Right atrium auricular region (tissue), 2 donors: ENCODE measurements at regions not wholly inside any gene's neighbourhood (a gene's known extent, or its start where the extent isn't known, plus 50 kb on each side); places are given as distances from the start of the nearest gene placed in this dataset.
"Not testable (repeated sequence)": the region's sequence is repeated elsewhere in the genome, so short reads cannot be mapped to it uniquely, and the experiment has no call there.

Source experiments
- DNase-seq: peaks from one replicate; pipeline ENCODE4 v3.0.0-alpha.2; 2019; ENCODE audit warnings: low spot score
- H3K27ac ChIP-seq, 2 donors: fragments of 200-600 bp; sonication (generic); 1 replicate in 1 of 2; 2 replicates in 1 of 2; pipeline ENCODE4 v1.5.1; 2016 to 2019
- H3K27me3 ChIP-seq, 2 donors: fragments of 200-600 bp; sonication (generic); one replicate each; pipeline versions ENCODE4 v1.5.1 to v1.6.0; 2017 to 2019
- H3K36me3 ChIP-seq: fragments of 200-600 bp; sonication (generic); one replicate; pipeline ENCODE4 v1.5.1; 2016
- H3K4me1 ChIP-seq, 2 donors: fragments of 200-600 bp; sonication (generic); one replicate each; pipeline versions ENCODE4 v1.5.1 to v1.6.0; 2017 to 2019
- H3K4me3 ChIP-seq, 2 donors: fragments of 200-600 bp; sonication (generic); 1 replicate in 1 of 2; 2 replicates in 1 of 2; pipeline ENCODE4 v1.5.1; 2017 to 2019; ENCODE audit warnings: mild to moderate bottlenecking in 1 of 2, moderate library complexity in 1 of 2
- H3K9me3 ChIP-seq, 2 donors: fragments of 200-600 bp; sonication (generic); one replicate each; pipeline ENCODE4 v1.5.1; 2019
- TF ChIP-seq, protein P1 (sequence below), 2 donors: fragments of 200-600 bp; sonication (generic); IDR thresholded peaks; one replicate each; pipeline ENCODE4 v1.5.1; 2019; ENCODE audit warnings: antibody characterized with exemption in 2 of 2

DNA sequence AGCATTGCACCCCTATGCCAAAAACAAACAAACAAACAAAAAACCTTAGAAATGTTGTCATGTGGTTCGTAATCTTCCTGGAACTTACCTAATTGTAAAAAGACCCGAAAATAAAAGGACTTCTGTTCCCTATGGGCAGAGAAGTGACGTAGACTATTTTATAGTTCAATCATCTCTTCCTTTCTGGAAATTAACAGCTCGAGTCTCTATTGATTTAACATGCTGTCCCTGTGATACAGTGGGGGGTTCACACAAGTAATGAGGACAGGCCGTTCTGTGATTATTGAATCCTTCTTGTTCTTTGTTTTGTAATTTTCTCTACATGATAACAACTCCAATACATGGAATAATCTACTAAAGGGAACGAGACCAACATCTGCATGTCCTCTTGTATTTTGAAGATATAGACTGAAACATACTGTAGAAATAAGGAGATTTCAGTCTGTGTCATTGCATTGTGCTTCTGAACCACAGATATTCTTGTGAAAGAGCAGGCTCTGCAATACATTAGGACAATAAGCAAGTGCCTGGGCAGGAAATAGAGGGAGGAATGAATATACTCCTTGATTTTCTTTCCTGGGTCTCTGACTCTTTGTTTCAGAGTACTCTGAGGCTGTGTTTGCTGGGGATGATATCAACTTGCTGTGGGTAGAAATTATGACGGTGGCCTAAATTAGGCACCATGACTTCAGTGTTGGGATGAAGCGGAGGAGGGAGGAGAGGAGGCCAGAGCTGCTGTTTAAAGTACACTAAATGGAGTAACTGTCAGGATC, 65.7 kb upstream of the PPM1B start:
- Histone ChIP-seq H3K27ac (no peak overlapping the region), H3K4me1 (peaks cover 0 to 10% of the 10 kb centered on the region in 2 donors), H3K36me3 (no peaks in the 10 kb centered on the region), H3K27me3 (no peaks in the 10 kb centered on the region), H3K9me3 (no peaks in the 10 kb centered on the region), H3K4me3 (no peak overlapping the region)
- no peak for DNase-seq
- TF ChIP-seq, protein P1, sequence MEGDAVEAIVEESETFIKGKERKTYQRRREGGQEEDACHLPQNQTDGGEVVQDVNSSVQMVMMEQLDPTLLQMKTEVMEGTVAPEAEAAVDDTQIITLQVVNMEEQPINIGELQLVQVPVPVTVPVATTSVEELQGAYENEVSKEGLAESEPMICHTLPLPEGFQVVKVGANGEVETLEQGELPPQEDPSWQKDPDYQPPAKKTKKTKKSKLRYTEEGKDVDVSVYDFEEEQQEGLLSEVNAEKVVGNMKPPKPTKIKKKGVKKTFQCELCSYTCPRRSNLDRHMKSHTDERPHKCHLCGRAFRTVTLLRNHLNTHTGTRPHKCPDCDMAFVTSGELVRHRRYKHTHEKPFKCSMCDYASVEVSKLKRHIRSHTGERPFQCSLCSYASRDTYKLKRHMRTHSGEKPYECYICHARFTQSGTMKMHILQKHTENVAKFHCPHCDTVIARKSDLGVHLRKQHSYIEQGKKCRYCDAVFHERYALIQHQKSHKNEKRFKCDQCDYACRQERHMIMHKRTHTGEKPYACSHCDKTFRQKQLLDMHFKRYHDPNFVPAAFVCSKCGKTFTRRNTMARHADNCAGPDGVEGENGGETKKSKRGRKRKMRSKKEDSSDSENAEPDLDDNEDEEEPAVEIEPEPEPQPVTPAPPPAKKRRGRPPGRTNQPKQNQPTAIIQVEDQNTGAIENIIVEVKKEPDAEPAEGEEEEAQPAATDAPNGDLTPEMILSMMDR (IDR thresholded peaks at IDR 0.05) = no peak

DNA sequence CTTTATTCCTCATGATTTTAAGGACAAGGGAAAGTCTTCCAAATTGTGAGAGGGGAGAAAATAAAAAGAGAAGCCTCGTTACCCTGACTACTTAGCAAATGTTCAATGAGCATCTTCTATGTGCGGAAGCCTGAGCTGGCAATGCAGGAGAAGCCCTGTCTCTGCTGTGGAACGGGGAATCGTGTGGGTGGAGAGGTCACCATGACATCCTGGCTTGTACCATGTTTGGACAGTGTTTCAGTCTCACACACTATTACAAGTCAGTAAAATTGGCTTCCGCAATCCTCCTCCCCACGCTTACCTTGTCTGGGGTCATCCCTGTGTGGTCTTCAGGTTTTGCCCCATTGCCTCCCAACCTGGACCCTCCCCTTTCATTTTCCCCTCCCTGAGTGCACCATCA, 65.0 kb upstream of the PPM1B start:
- H3K27ac ChIP-seq = no peak overlapping the region
- peaks cover 0 to 10% of the 10 kb centered on the region in 2 donors for H3K4me1 ChIP-seq
- no peaks in the 10 kb centered on the region for H3K36me3 ChIP-seq
- no peaks in the 10 kb centered on the region for H3K9me3 ChIP-seq
- no peaks in the 10 kb centered on the region for H3K27me3 ChIP-seq
- H3K4me3 ChIP-seq = no peak overlapping the region
- no peak for DNase-seq
- TF ChIP-seq, protein P1 (IDR thresholded peaks at IDR 0.05) = no peak

GRCh38 chr2:44104855-44105271, 63.8 kb upstream of the PPM1B start:
- H3K4me1 ChIP-seq = peaks cover 0 to 10% of the 10 kb centered on the region in 2 donors
- TF ChIP-seq, protein P1 (IDR thresholded peaks at IDR 0.05) = no peak
- no peak overlapping the region for H3K27ac ChIP-seq
- H3K27me3 ChIP-seq = no peaks in the 10 kb centered on the region
- no peaks in the 10 kb centered on the region for H3K36me3 ChIP-seq
- H3K9me3 ChIP-seq = no peaks in the 10 kb centered on the region
- no peak overlapping the region for H3K4me3 ChIP-seq
- DNase-seq = no peak

DNA sequence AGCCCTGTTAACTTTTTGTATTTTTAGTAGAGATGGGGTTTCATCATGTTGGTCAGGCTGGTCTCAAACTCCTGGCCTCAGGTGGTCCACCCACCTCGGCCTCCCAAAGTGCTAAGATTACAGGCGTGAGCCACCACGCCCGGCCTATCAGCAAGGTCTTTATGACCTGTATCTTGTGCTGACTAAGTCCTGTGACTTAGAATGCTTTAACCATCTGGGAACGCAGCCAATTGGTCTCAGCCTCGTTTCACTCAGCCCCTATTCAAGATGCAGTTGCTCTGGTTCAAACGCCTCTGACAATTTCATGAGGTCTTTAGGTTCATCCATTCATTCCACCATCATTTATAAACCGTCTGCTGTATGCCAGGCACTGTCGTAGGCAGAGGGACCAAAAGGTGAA, 62.2 kb upstream of the PPM1B start:
- not testable (repeated sequence) for H3K27me3 ChIP-seq, H3K9me3 ChIP-seq, DNase-seq, H3K36me3 ChIP-seq, H3K4me1 ChIP-seq, H3K4me3 ChIP-seq, H3K27ac ChIP-seq

- TF ChIP-seq, protein P1 (IDR thresholded peaks at IDR 0.05) = no peak
- Histone ChIP-seq H3K4me1 (no peaks in the 10 kb centered on the region), H3K36me3 (no peaks in the 10 kb centered on the region), H3K27me3 (no peaks in the 10 kb centered on the region), H3K9me3 (no peaks in the 10 kb centered on the region), H3K27ac (no peak overlapping the region), H3K4me3 (no peak overlapping the region)
- DNase-seq = no peak
Measured at GRCh38 chr2:44107086-44107740, 61.5 kb upstream of the PPM1B start.

- H3K36me3 ChIP-seq = no peaks in the 10 kb centered on the region
- no peak for DNase-seq
- H3K4me3 ChIP-seq = no peak overlapping the region
- H3K4me1 ChIP-seq = no peaks in the 10 kb centered on the region
- no peaks in the 10 kb centered on the region for H3K27me3 ChIP-seq
- TF ChIP-seq, protein P1 (IDR thresholded peaks at IDR 0.05) = no peak
- no peaks in the 10 kb centered on the region for H3K9me3 ChIP-seq
- H3K27ac ChIP-seq = no peak overlapping the region
Measured at GRCh38 chr2:44107974-44108373, 60.7 kb upstream of the PPM1B start.
